NB4 (cell line): ENCODE measurements at regions not wholly inside any gene's neighbourhood (a gene's known extent, or its start where the extent isn't known, plus 50 kb on each side); places are given as distances from the start of the nearest gene placed in this dataset.

ENCODE experiments used
- MYC ChIP-seq: IDR thresholded peaks from 2 replicates; pipeline ENCODE4 v1.6.1; 2011; ENCODE audit warnings: low read depth, low read length
- POLR2A ChIP-seq: IDR thresholded peaks from 2 replicates; pipeline ENCODE4 v1.6.1; 2011; ENCODE audit warnings: mild to moderate bottlenecking; ENCODE audit not compliant: insufficient read length; ENCODE audit errors: extremely low read depth
- TF ChIP-seq, protein P1 (sequence below): IDR thresholded peaks from one replicate; pipeline ENCODE4 v1.5.1; 2012; ENCODE audit warnings: low read depth, low read length
- TF ChIP-seq, protein P2 (sequence below): IDR thresholded peaks from 2 replicates; pipeline ENCODE4 v1.6.1; 2011; ENCODE audit warnings: low read depth, low read length

DNA sequence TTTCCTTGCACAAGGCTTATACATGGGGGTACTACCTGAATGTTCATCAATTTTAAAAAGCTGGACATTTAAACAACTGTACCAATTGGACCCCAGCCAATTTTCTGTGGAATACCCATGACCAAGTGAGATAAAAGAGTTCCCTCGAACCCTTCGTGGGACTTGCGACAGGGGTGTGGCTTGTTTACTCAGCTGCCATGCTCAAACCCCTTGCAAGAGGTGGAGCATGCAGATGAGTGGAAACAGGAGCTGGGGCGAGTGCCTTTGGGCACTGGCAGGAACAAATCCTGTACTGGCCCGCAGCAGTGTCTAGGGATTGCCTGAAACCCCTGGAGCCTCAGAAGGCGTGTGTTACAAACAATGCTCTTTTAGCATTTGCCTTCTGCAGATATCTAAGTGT, 144.2 kb downstream of the PDHA2 start:
- TF ChIP-seq, protein P1, sequence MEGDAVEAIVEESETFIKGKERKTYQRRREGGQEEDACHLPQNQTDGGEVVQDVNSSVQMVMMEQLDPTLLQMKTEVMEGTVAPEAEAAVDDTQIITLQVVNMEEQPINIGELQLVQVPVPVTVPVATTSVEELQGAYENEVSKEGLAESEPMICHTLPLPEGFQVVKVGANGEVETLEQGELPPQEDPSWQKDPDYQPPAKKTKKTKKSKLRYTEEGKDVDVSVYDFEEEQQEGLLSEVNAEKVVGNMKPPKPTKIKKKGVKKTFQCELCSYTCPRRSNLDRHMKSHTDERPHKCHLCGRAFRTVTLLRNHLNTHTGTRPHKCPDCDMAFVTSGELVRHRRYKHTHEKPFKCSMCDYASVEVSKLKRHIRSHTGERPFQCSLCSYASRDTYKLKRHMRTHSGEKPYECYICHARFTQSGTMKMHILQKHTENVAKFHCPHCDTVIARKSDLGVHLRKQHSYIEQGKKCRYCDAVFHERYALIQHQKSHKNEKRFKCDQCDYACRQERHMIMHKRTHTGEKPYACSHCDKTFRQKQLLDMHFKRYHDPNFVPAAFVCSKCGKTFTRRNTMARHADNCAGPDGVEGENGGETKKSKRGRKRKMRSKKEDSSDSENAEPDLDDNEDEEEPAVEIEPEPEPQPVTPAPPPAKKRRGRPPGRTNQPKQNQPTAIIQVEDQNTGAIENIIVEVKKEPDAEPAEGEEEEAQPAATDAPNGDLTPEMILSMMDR = no peak
- TF ChIP-seq POLR2A = no peak
- TF ChIP-seq, protein P2, sequence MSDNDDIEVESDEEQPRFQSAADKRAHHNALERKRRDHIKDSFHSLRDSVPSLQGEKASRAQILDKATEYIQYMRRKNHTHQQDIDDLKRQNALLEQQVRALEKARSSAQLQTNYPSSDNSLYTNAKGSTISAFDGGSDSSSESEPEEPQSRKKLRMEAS = no peak
- TF ChIP-seq MYC = no peak
